H1 (cell line): ENCODE measurements at regions not wholly inside any gene's neighbourhood (a gene's known extent, or its start where the extent isn't known, plus 50 kb on each side); places are given as distances from the start of the nearest gene placed in this dataset.

ENCODE experiments used
- CTCF ChIA-PET: fragments of 300-600 bp; sonication (Branson Sonifier 250); formaldehyde crosslinking; loops from one replicate; lab custom pipeline; 2021; ENCODE audit not compliant: partially characterized antibody; lab: Charles Lee
- POLR2A ChIA-PET: fragments of 300-600 bp; sonication (Branson Sonifier 250); formaldehyde crosslinking; loops from one replicate; lab custom pipeline; 2021; ENCODE audit warnings: inconsistent platforms; ENCODE audit not compliant: partially characterized antibody; lab: Charles Lee
- DNase-seq, 2 experiments: peaks; one replicate each; pipeline versions ENCODE4 v3.0.0 to v3.0.0-alpha.2; 2010 to 2022; ENCODE audit warnings: low spot score in 2 of 2, low read depth in 1 of 2, mixed read lengths in 1 of 2
- FAIRE-seq: peaks from 2 replicates; lab custom pipeline; 2011; peaks lifted over from hg19 to GRCh38; lab: Jason Lieb, UNC
- H2AFZ ChIP-seq: 2 replicates; pipeline ENCODE4 v1.8.1; 2012; ENCODE audit warnings: low read length, inconsistent platforms
- H2AK5ac ChIP-seq: 2 replicates; pipeline ENCODE4 v1.6.1; 2013; ENCODE audit warnings: low read depth, low read length
- H2BK120ac ChIP-seq: replicated peaks from 2 replicates; pipeline ENCODE3; 2013; ENCODE audit warnings: low read depth, low read length, inconsistent platforms
- H2BK12ac ChIP-seq: 2 replicates; pipeline ENCODE4 v1.6.1; 2013; ENCODE audit warnings: low read depth, low read length
- H2BK15ac ChIP-seq: 2 replicates; pipeline ENCODE4 v1.6.1; 2013; ENCODE audit warnings: low read length
- H2BK20ac ChIP-seq: 2 replicates; pipeline ENCODE4 v1.6.1; 2013; ENCODE audit warnings: low read length
- H2BK5ac ChIP-seq: 2 replicates; pipeline ENCODE4 v1.6.1; 2013; ENCODE audit warnings: low read depth, low read length
- H3K14ac ChIP-seq: 2 replicates; pipeline ENCODE4 v1.6.1; 2013; ENCODE audit warnings: inconsistent platforms; ENCODE audit not compliant: insufficient read length
- H3K18ac ChIP-seq: 2 replicates; pipeline ENCODE4 v1.6.1; 2013; ENCODE audit warnings: low read length; ENCODE audit errors: extremely low read depth
- H3K23ac ChIP-seq: 2 replicates; pipeline ENCODE4 v1.6.1; 2013; ENCODE audit warnings: inconsistent platforms; ENCODE audit not compliant: insufficient read length
- H3K23me2 ChIP-seq: 2 replicates; pipeline ENCODE4 v1.6.1; 2013; ENCODE audit warnings: low read depth, low read length
- H3K27ac ChIP-seq: 2 replicates; pipeline ENCODE4 v1.6.1; 2011; ENCODE audit warnings: low read depth, low read length, inconsistent platforms
- H3K27me3 ChIP-seq, 4 experiments: replicated peaks in 1 of 4; 1 replicate in 1 of 4; 2 replicates in 3 of 4; pipeline versions ENCODE4 v1.6.1 to v1.8.1; 2011 to 2013; ENCODE audit warnings: low read length in 3 of 4, mild to moderate bottlenecking in 3 of 4, inconsistent platforms in 2 of 4, mixed read lengths in 2 of 4, moderate library complexity in 1 of 4; ENCODE audit not compliant: control insufficient read depth in 3 of 4, insufficient read depth in 3 of 4; ENCODE audit errors: extremely low read depth in 1 of 4
- H3K36me3 ChIP-seq, 4 experiments: 2 replicates each; pipeline versions ENCODE4 v1.6.1 to v1.8.1; 2011 to 2013; ENCODE audit warnings: mild to moderate bottlenecking in 4 of 4, low read length in 3 of 4, moderate library complexity in 2 of 4, control low read depth in 1 of 4, inconsistent platforms in 1 of 4; ENCODE audit not compliant: insufficient read depth in 4 of 4, control insufficient read depth in 2 of 4
- H3K4ac ChIP-seq: replicated peaks from 2 replicates; pipeline ENCODE3; 2013; ENCODE audit warnings: low read length, low read depth, mixed read lengths, inconsistent platforms; ENCODE audit not compliant: insufficient read length
- H3K4me1 ChIP-seq, 4 experiments: replicated peaks in 1 of 4; 1 replicate in 1 of 4; 2 replicates in 3 of 4; pipeline versions ENCODE4 v1.6.1 to v1.8.1; 2011 to 2013; ENCODE audit warnings: low read length in 3 of 4, inconsistent platforms in 2 of 4, mixed read lengths in 1 of 4; ENCODE audit not compliant: insufficient read depth in 4 of 4, control insufficient read depth in 3 of 4
- H3K4me2 ChIP-seq, 2 experiments: 2 replicates each; pipeline versions ENCODE4 v1.6.1 to v1.8.1; 2011 to 2013; ENCODE audit warnings: low read depth in 2 of 2, low read length in 2 of 2, control low read depth in 1 of 2, inconsistent platforms in 1 of 2, mild to moderate bottlenecking in 1 of 2; ENCODE audit not compliant: insufficient read depth in 1 of 2
- H3K4me3 ChIP-seq, 4 experiments: fragments of 200-600, 300-600 bp in 1 of 4; sonication (generic), shearing (Covaris generic), sonication (Bioruptor Twin) in 1 of 4; 2 replicates each; pipeline versions ENCODE4 v1.5.1 to v1.8.1; 2011 to 2016; ENCODE audit warnings: low read length in 4 of 4, low read depth in 3 of 4, control low read depth in 2 of 4, inconsistent platforms in 2 of 4, mild to moderate bottlenecking in 2 of 4, mixed read lengths in 1 of 4, moderate library complexity in 1 of 4; ENCODE audit not compliant: insufficient read depth in 2 of 4; ENCODE audit errors: extremely low read depth in 1 of 4
- H3K56ac ChIP-seq: replicated peaks from 2 replicates; pipeline ENCODE3; 2013; ENCODE audit warnings: low read depth, mild to moderate bottlenecking, mixed read lengths, low read length, inconsistent platforms; ENCODE audit not compliant: insufficient read length
- H3K79me1 ChIP-seq: 2 replicates; pipeline ENCODE4 v1.6.1; 2013; ENCODE audit warnings: low read depth, low read length, control low read depth
- H3K79me2 ChIP-seq, 2 experiments: 2 replicates each; pipeline versions ENCODE4 v1.6.1 to v1.8.1; 2012 to 2013; ENCODE audit warnings: low read length in 2 of 2, mild to moderate bottlenecking in 2 of 2, inconsistent platforms in 1 of 2; ENCODE audit not compliant: insufficient read depth in 2 of 2, control insufficient read depth in 1 of 2
- H3K9ac ChIP-seq, 4 experiments: replicated peaks in 1 of 4; 1 replicate in 1 of 4; 2 replicates in 3 of 4; pipeline versions ENCODE4 v1.6.1 to v1.8.1; 2011 to 2013; ENCODE audit warnings: low read depth in 3 of 4, low read length in 3 of 4, control low read depth in 2 of 4, mild to moderate bottlenecking in 2 of 4, moderate library complexity in 2 of 4, inconsistent platforms in 1 of 4; ENCODE audit errors: extremely low read depth in 1 of 4
- H3K9me3 ChIP-seq, 2 experiments: 2 replicates each; pipeline versions ENCODE4 v1.6.1 to v1.8.1; 2012 to 2013; ENCODE audit warnings: mild to moderate bottlenecking in 2 of 2, moderate library complexity in 2 of 2, control low read depth in 1 of 2, inconsistent platforms in 1 of 2, low read depth in 1 of 2, low read length in 1 of 2, mixed read lengths in 1 of 2; ENCODE audit not compliant: insufficient read depth in 2 of 2
- H4K20me1 ChIP-seq, 2 experiments: replicated peaks in 1 of 2; 2 replicates each; pipeline versions ENCODE3 to v1.8.1; 2011 to 2013; ENCODE audit warnings: inconsistent platforms in 2 of 2, low read length in 2 of 2, mild to moderate bottlenecking in 1 of 2; ENCODE audit not compliant: insufficient read depth in 2 of 2, control insufficient read depth in 1 of 2
- H4K5ac ChIP-seq: 2 replicates; pipeline ENCODE4 v1.6.1; 2013; ENCODE audit warnings: low read length, low read depth, mixed read lengths, inconsistent platforms; ENCODE audit not compliant: insufficient read length
- H4K8ac ChIP-seq: 2 replicates; pipeline ENCODE4 v1.8.0; 2013; ENCODE audit warnings: mild to moderate bottlenecking, moderate library complexity, low read length, inconsistent platforms; ENCODE audit not compliant: insufficient read depth; ENCODE audit errors: extremely low read depth
- H4K91ac ChIP-seq: replicated peaks from 2 replicates; pipeline ENCODE3; 2013; ENCODE audit warnings: low read length, mixed read lengths, inconsistent platforms; ENCODE audit not compliant: insufficient read length
- CHD1 ChIP-seq: IDR thresholded peaks from 2 replicates; pipeline ENCODE4 v1.6.1; 2012; ENCODE audit warnings: low read depth, low read length, improper control_type of control experiment
- EGR1 ChIP-seq: IDR thresholded peaks from 2 replicates; pipeline ENCODE4 v1.6.1; 2011; ENCODE audit warnings: low read depth, low read length, borderline replicate concordance
- EP300 ChIP-seq, 2 experiments: IDR thresholded peaks; 1 replicate in 1 of 2; 2 replicates in 1 of 2; pipeline ENCODE4 v1.6.1; 2011 to 2012; ENCODE audit warnings: low read depth in 2 of 2, low read length in 2 of 2, mild to moderate bottlenecking in 2 of 2, borderline replicate concordance in 1 of 2, inconsistent platforms in 1 of 2, moderate library complexity in 1 of 2
- NANOG ChIP-seq: IDR thresholded peaks from 2 replicates; pipeline ENCODE4 v1.6.1; 2011; ENCODE audit warnings: low read length, low read depth, mild to moderate bottlenecking, inconsistent platforms; ENCODE audit not compliant: insufficient read depth, poor library complexity, severe bottlenecking
- RFX5 ChIP-seq: IDR thresholded peaks from 2 replicates; pipeline ENCODE4 v1.6.1; 2011; ENCODE audit warnings: low read depth, low read length, improper control_type of control experiment, borderline replicate concordance
- WGBS, 2 experiments: shearing (Covaris generic) in 1 of 2; methylation state at CpG; one replicate each; pipeline versions ENCODE4 v1.1.6 to v1.1.7; 2013 to 2015; ENCODE audit warnings: low lambda C conversion rate in 2 of 2, mixed read lengths in 2 of 2, inconsistent platforms in 1 of 2, low coverage in 1 of 2, missing lambda C conversion rate in 1 of 2; ENCODE audit not compliant: insufficient replicate concordance in 2 of 2, insufficient coverage in 1 of 2, insufficient read length in 1 of 2; ENCODE audit errors: extremely low coverage in 1 of 2, missing lambda C conversion rate in 1 of 2; 5-methylcytosine and 5-hydroxymethylcytosine counted together
- TF ChIP-seq, protein P1 (sequence below): IDR thresholded peaks from 2 replicates; pipeline ENCODE4 v1.6.1; 2011; ENCODE audit warnings: low read length, improper control_type of control experiment

DNA sequence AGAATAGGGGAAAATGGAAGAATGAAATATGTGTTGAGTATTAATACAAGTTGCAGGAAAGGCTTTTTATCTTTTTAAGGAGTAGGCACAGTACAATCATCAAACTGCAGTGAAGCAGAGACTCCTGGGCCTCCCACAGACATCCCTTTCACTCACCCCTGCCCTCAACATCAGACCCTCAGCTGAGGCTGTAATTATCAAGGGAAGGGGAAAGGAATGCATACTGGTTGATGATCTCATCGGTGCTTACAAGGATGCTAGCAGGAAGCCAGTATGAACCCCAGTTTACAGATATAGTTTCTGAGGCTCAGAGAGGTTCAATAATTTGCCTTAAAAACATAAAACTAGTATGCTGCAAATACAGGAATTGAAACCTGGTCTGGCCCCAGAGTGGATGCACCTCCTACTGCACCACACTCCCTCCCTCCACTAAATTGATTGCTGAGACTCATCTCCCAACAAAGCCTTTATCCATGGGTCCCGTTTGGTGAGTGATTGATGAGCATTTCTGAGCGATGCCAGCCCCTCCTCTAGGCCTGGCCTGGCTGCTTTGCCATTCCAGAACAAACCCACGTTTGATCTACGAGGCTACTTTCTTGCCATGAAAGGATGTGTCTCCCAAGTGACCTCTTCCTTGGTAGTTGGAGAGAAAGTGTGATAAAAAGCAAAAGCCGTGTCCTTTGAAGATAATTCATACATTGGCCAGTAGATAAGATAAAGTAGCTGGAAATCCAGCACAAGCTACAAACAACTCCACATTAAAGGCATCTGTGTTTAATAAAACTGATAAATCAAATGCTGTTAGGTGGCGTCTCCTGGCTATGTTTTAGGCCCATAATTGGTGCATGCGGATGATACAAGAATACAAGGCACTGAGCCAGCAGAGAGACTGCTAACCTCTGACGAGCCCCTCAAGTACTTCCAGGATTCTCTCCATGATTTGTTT lies 233.9 kb upstream of the CAMK1G start:
- Histone ChIP-seq H3K23ac (no peak overlapping the region), H4K20me1 (no peaks in the 10 kb centered on the region), H4K5ac (no peak overlapping the region), H3K4ac (no peak overlapping the region), H4K8ac (no peak overlapping the region), H2AK5ac (no peak overlapping the region), H3K79me1 (no peaks in the 10 kb centered on the region), H2BK15ac (no peak overlapping the region), H3K27me3 (no peaks in the 10 kb centered on the region), H3K36me3 (no peaks in the 10 kb centered on the region), H3K23me2 (no peaks in the 10 kb centered on the region), H2BK120ac (no peak overlapping the region), H2BK20ac (no peak overlapping the region), H3K9ac (no peak overlapping the region), H3K9me3 (no peaks in the 10 kb centered on the region), H3K4me3 (no peak overlapping the region), H2AFZ (no peak overlapping the region), H3K18ac (no peak overlapping the region), H2BK5ac (no peak overlapping the region), H3K27ac (no peak overlapping the region), H3K79me2 (no peaks in the 10 kb centered on the region), H3K4me1 (no peaks in the 10 kb centered on the region), H2BK12ac (no peak overlapping the region; the same call in 1 of the 2 replicates), H3K4me2 (no peak overlapping the region), H3K56ac (no peak overlapping the region), H4K91ac (no peak overlapping the region), H3K14ac (no peak overlapping the region)
- FAIRE-seq (no peak), DNase-seq (no peak)
- ChIA-PET CTCF (interaction anchor here (0.6 to 6.3 kb wide), 10 partner anchors 8 to 142 kb away, joined by 3 to 79 read pairs (median 4); no protein-coding TSS in a partner anchor), POLR2A (no interaction called here)
- TF ChIP-seq NANOG (no peak), CHD1 (no peak), RFX5 (no peak), EGR1 (no peak), EP300 (IDR thresholded peaks at IDR 0.05; ENCODE audit: borderline replicate concordance in 1 of 2, low read depth in 2 of 2, low read length in 2 of 2) (no peak)
- TF ChIP-seq, protein P1, sequence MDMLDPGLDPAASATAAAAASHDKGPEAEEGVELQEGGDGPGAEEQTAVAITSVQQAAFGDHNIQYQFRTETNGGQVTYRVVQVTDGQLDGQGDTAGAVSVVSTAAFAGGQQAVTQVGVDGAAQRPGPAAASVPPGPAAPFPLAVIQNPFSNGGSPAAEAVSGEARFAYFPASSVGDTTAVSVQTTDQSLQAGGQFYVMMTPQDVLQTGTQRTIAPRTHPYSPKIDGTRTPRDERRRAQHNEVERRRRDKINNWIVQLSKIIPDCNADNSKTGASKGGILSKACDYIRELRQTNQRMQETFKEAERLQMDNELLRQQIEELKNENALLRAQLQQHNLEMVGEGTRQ = no peak
- 86% methylated on average over 9 of the region's 9 CpGs; no CpG with 5 or more reads in 1 of the 2 experiments for WGBS, 2 experiments
